ENCODE measurements at regions not wholly inside any gene's neighbourhood (a gene's known extent, or its start where the extent isn't known, plus 50 kb on each side); places are given as distances from the start of the nearest gene placed in this dataset.
"Not testable (repeated sequence)": the region's sequence is repeated elsewhere in the genome, so short reads cannot be mapped to it uniquely, and the experiment has no call there.

DNA sequence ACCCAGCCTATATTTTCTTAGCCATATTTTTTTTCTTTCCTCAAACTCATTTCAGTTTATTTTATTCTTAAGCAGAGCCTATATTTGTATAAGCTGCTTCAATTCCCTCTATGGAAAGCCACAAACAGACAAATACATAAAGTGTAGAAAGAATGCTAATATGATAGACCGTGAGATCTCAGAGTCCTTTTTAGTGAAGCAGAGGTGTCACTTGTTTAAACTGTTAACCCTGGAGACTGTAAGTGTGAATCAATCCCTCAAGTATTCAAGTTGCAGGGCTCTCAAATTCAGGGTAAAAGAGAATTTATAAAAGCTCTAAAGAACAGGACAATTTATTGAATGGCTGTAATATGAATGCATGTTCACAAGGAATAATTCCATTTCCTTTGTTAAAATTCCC lies 72.2 kb upstream of the BHLHE40 start:
- TF ChIP-seq, protein P1, sequence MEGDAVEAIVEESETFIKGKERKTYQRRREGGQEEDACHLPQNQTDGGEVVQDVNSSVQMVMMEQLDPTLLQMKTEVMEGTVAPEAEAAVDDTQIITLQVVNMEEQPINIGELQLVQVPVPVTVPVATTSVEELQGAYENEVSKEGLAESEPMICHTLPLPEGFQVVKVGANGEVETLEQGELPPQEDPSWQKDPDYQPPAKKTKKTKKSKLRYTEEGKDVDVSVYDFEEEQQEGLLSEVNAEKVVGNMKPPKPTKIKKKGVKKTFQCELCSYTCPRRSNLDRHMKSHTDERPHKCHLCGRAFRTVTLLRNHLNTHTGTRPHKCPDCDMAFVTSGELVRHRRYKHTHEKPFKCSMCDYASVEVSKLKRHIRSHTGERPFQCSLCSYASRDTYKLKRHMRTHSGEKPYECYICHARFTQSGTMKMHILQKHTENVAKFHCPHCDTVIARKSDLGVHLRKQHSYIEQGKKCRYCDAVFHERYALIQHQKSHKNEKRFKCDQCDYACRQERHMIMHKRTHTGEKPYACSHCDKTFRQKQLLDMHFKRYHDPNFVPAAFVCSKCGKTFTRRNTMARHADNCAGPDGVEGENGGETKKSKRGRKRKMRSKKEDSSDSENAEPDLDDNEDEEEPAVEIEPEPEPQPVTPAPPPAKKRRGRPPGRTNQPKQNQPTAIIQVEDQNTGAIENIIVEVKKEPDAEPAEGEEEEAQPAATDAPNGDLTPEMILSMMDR (conservative IDR thresholded peaks at IDR 0.05; ENCODE audit: low read depth, low read length) = no peak
- no peak for DNase-seq (ENCODE audit: low read depth)

GRCh38 chr3:4907643-4908432 lies 71.4 kb upstream of the BHLHE40 start:
- TF ChIP-seq, protein P1 (conservative IDR thresholded peaks at IDR 0.05; ENCODE audit: low read depth, low read length) = no peak
- H3K4me3 ChIP-seq (ENCODE audit: low read depth, low read length) = no peak overlapping the region
- DNase-seq (ENCODE audit: low read depth) = peak; percentile 62

More for the DNA sequence above, 72.2 kb upstream of the BHLHE40 start:
- no peak overlapping the region for H3K4me3 ChIP-seq (ENCODE audit: low read depth, low read length)

DNA sequence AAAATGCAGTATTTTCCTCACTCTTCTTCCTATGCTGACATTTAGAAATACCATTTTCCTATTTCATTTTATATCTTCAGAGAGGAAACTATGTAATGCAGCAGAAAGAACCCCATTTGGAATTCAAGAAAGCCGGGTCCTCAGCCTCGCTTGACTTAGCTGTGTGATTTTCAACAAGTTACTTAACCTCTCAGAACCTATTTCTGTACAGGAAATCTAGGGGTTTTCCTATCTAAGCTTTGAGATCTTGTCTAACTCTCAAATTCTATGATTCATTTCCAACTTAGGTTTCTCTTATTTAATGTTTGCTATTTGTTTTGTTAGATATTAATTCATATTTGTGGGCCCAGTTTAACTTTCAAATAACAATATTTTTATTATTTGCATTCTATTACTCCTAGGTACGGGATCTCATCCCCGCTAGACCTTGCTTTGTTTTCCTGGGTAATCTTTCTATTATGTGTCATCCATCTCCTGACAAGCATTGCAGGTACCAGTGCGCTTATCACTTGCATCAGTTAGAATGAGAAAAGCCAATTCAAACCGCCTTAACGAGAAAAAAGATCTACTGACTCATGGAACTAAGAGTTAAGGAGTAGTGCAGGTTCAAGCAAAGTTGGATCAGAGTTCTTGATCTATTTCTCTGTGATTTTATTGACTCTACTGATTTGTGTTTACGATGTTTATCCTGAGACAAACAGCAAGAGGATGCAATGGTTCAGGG lies 70.6 kb upstream of the BHLHE40 start:
- no peak for DNase-seq (ENCODE audit: low read depth)
- no peak overlapping the region for H3K4me3 ChIP-seq (ENCODE audit: low read depth, low read length)
- TF ChIP-seq, protein P1 (conservative IDR thresholded peaks at IDR 0.05; ENCODE audit: low read depth, low read length) = no peak

DNA sequence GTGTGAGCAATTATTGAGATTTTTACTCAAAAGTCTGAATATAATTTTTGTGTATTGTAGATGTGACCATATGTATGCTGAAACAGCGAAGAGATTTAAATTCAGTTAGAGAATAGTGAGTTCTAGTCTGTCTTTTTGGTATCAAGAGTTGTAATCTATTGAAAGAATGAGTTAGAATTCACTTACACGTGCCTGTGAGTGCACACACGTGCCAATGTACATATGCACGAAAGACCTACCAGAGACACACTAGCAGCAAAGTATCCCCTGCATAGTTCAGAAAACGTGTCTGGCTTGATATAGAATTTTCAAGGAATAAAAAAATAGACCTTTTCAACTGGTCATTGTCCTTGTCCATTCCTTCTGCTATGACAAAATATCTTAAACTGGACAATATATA lies 64.8 kb upstream of the BHLHE40 start:
- TF ChIP-seq, protein P1 (conservative IDR thresholded peaks at IDR 0.05; ENCODE audit: low read depth, low read length) = no peak
- no peak for DNase-seq (ENCODE audit: low read depth)

GRCh38 chr3:4921589-4921988 lies 57.6 kb upstream of the BHLHE40 start:
- DNase-seq (ENCODE audit: low read depth); H3K4me3 ChIP-seq (ENCODE audit: low read depth, low read length): not testable (repeated sequence)

More for the DNA sequence above, 64.8 kb upstream of the BHLHE40 start:
- H3K4me3 ChIP-seq (ENCODE audit: low read depth, low read length) = no peak overlapping the region

DNA sequence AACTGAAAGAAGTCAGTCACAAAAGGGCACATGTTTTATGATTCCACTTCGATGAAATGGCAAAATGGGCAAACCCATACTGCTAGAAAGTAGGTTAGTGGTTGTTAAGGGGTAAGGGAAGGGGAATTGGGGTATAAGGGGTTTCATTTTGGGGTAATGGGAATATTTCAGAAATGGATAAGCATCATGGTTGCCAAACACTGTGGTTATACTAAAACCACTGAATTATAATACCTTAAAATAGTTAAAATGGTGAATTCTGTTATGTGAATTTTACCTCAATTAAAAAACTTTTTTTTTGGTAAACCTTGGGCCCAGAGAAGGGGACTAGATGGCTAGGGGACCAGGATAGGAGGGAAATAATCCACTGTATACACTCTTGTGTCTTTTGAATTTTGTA lies 52.3 kb upstream of the BHLHE40 start:
- TF ChIP-seq, protein P1 (conservative IDR thresholded peaks at IDR 0.05; ENCODE audit: low read depth, low read length) = no peak
- H3K4me3 ChIP-seq (ENCODE audit: low read depth, low read length) = no peak overlapping the region
- DNase-seq (ENCODE audit: low read depth) = no peak

GRCh38 chr3:4928277-4928789 lies 50.9 kb upstream of the BHLHE40 start:
- DNase-seq (ENCODE audit: low read depth) = no peak
- H3K4me3 ChIP-seq (ENCODE audit: low read depth, low read length) = no peak overlapping the region
- TF ChIP-seq, protein P1 (conservative IDR thresholded peaks at IDR 0.05; ENCODE audit: low read depth, low read length) = no peak
